Fibroblast of villous mesenchyme (primary cell): ENCODE measurements at regions not wholly inside any gene's neighbourhood (a gene's known extent, or its start where the extent isn't known, plus 50 kb on each side); places are given as distances from the start of the nearest gene placed in this dataset.
A peak's percentile ranks its signal among the peaks of the same experiment; 100 is the strongest.
"Not testable (repeated sequence)": the region's sequence is repeated elsewhere in the genome, so short reads cannot be mapped to it uniquely, and the experiment has no call there.

Experiments used
- DNase-seq: peaks from one replicate; pipeline ENCODE4 v3.0.0-alpha.2; 2010; ENCODE audit warnings: low read depth
- H3K4me3 ChIP-seq: 2 replicates; pipeline ENCODE4 v1.5.1; 2011; ENCODE audit warnings: low read depth, mild to moderate bottlenecking, low read length
- CTCF ChIP-seq: IDR thresholded peaks from 2 replicates; pipeline ENCODE4 v1.5.1; 2012; ENCODE audit warnings: low read depth, mild to moderate bottlenecking, low read length; ENCODE audit not compliant: insufficient read depth

DNA sequence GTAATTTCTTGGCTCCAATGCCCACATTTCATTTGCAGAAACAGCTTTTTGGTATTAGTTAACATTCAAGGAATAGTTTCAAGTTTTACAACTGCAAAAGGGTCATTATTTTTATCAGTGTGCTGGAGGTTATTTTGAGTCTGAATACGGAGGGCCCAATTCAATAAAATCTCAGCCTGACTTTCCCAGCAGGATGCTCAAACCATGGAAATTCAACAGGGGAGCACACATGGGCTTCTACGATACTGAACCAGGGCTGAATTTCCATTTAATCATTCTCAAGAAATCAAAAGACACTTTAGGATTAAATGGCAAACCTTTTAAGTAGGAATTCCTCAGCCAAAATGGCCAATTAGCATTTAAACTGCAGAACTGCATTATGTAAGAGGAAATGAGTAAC lies 700.9 kb upstream of the ANKRD30A start:
- no peak for DNase-seq
- no peak overlapping the region for H3K4me3 ChIP-seq
- no peak for TF ChIP-seq CTCF

DNA sequence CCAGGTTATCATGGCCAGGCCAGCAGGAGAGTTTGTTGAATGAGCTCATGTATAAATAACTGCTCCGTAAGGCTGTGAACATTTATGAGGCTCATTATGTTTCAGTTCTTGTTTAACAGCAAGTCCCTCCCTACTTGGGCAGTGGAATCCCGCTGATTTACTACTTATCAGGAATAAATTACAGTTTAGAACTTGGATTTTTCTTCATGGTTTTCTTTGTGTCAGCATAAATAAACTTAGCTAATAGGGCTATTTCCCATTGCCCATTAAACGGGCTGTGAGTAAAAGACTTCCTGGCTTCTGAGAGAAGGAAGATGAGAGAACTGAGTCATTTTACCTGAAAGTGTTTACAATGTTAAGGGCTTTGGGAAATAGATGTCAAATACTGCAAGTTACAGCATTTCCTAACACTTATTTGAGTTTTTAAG lies 701.6 kb upstream of the ANKRD30A start:
- no peak for TF ChIP-seq CTCF
- H3K4me3 ChIP-seq, result no peak overlapping the region
- DNase-seq, result peak; percentile 66

GRCh38 chr10:36421992-36422391 lies 703.4 kb upstream of the ANKRD30A start:
- no peak for DNase-seq
- H3K4me3 ChIP-seq, result no peak overlapping the region
- TF ChIP-seq CTCF, result no peak

GRCh38 chr10:36416513-36416912 lies 708.9 kb upstream of the ANKRD30A start:
- no peak for TF ChIP-seq CTCF
- no peak overlapping the region for H3K4me3 ChIP-seq
- no peak for DNase-seq

DNA sequence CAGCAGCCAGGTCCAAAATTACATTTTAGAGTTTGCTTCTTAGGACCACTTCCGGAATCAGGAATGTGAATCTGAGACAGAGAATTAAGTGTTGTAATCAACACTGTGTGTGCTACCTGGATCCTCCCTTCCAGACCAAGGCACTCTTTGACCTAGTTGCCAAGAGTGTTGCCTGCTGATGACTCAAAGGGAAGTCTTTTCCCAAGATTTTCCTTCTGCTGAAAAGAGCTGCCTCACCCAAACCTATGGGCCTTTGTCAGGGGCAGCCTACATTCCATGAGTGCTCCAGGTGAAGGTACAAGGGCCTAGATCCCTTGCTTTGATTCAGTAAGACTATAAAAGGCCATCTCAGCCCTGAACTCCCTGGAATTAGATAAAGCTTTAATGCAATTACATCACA lies 712.5 kb upstream of the ANKRD30A start:
- H3K4me3 ChIP-seq, result no peak overlapping the region
- TF ChIP-seq CTCF, result no peak
- no peak for DNase-seq

GRCh38 chr10:36400238-36400637 lies 725.2 kb upstream of the ANKRD30A start:
- not testable (repeated sequence) for DNase-seq

GRCh38 chr10:36393801-36394200 lies 731.6 kb upstream of the ANKRD30A start:
- DNase-seq, result peak; percentile 57
- TF ChIP-seq CTCF, result no peak
- no peak overlapping the region for H3K4me3 ChIP-seq

More at GRCh38 chr10:36400238-36400637, 725.2 kb upstream of the ANKRD30A start:
- not testable (repeated sequence) for H3K4me3 ChIP-seq

DNA sequence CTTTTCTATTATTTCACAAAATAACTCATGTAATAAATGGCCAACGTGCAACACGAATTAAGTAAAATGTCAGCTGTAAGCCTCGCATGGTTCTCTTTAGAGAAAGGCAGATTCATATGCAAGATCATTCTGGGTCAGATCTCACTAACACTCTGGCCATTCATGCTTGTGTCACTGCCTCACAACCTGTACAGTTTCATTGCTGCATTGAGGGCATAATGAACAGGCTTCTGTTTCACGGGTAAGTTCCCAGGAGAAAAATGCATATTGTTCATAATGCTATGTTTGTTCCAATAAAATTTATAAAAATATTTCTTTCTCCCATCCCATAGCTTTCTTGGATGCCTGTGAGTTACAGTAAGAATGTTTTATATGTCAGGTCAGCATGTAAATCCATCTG lies 734.0 kb upstream of the ANKRD30A start:
- TF ChIP-seq CTCF, result no peak
- no peak for DNase-seq
- no peak overlapping the region for H3K4me3 ChIP-seq
